H1 (cell line): ENCODE measurements at regions not wholly inside any gene's neighbourhood (a gene's known extent, or its start where the extent isn't known, plus 50 kb on each side); places are given as distances from the start of the nearest gene placed in this dataset.

ENCODE experiments used
- CTCF ChIA-PET: fragments of 300-600 bp; sonication (Branson Sonifier 250); formaldehyde crosslinking; loops from one replicate; lab custom pipeline; 2021; ENCODE audit not compliant: partially characterized antibody; lab: Charles Lee
- POLR2A ChIA-PET: fragments of 300-600 bp; sonication (Branson Sonifier 250); formaldehyde crosslinking; loops from one replicate; lab custom pipeline; 2021; ENCODE audit warnings: inconsistent platforms; ENCODE audit not compliant: partially characterized antibody; lab: Charles Lee
- DNase-seq, 2 experiments: peaks; one replicate each; pipeline versions ENCODE4 v3.0.0 to v3.0.0-alpha.2; 2010 to 2022; ENCODE audit warnings: low spot score in 2 of 2, low read depth in 1 of 2, mixed read lengths in 1 of 2
- FAIRE-seq: peaks from 2 replicates; lab custom pipeline; 2011; peaks lifted over from hg19 to GRCh38; lab: Jason Lieb, UNC
- H2AFZ ChIP-seq: 2 replicates; pipeline ENCODE4 v1.8.1; 2012; ENCODE audit warnings: low read length, inconsistent platforms
- H2AK5ac ChIP-seq: 2 replicates; pipeline ENCODE4 v1.6.1; 2013; ENCODE audit warnings: low read depth, low read length
- H2BK120ac ChIP-seq: replicated peaks from 2 replicates; pipeline ENCODE3; 2013; ENCODE audit warnings: low read depth, low read length, inconsistent platforms
- H2BK12ac ChIP-seq: 2 replicates; pipeline ENCODE4 v1.6.1; 2013; ENCODE audit warnings: low read depth, low read length
- H2BK15ac ChIP-seq: 2 replicates; pipeline ENCODE4 v1.6.1; 2013; ENCODE audit warnings: low read length
- H2BK20ac ChIP-seq: 2 replicates; pipeline ENCODE4 v1.6.1; 2013; ENCODE audit warnings: low read length
- H2BK5ac ChIP-seq: 2 replicates; pipeline ENCODE4 v1.6.1; 2013; ENCODE audit warnings: low read depth, low read length
- H3K14ac ChIP-seq: 2 replicates; pipeline ENCODE4 v1.6.1; 2013; ENCODE audit warnings: inconsistent platforms; ENCODE audit not compliant: insufficient read length
- H3K18ac ChIP-seq: 2 replicates; pipeline ENCODE4 v1.6.1; 2013; ENCODE audit warnings: low read length; ENCODE audit errors: extremely low read depth
- H3K23ac ChIP-seq: 2 replicates; pipeline ENCODE4 v1.6.1; 2013; ENCODE audit warnings: inconsistent platforms; ENCODE audit not compliant: insufficient read length
- H3K23me2 ChIP-seq: 2 replicates; pipeline ENCODE4 v1.6.1; 2013; ENCODE audit warnings: low read depth, low read length
- H3K27ac ChIP-seq: 2 replicates; pipeline ENCODE4 v1.6.1; 2011; ENCODE audit warnings: low read depth, low read length, inconsistent platforms
- H3K27me3 ChIP-seq, 4 experiments: replicated peaks in 1 of 4; 1 replicate in 1 of 4; 2 replicates in 3 of 4; pipeline versions ENCODE4 v1.6.1 to v1.8.1; 2011 to 2013; ENCODE audit warnings: low read length in 3 of 4, mild to moderate bottlenecking in 3 of 4, inconsistent platforms in 2 of 4, mixed read lengths in 2 of 4, moderate library complexity in 1 of 4; ENCODE audit not compliant: control insufficient read depth in 3 of 4, insufficient read depth in 3 of 4; ENCODE audit errors: extremely low read depth in 1 of 4
- H3K36me3 ChIP-seq, 4 experiments: 2 replicates each; pipeline versions ENCODE4 v1.6.1 to v1.8.1; 2011 to 2013; ENCODE audit warnings: mild to moderate bottlenecking in 4 of 4, low read length in 3 of 4, moderate library complexity in 2 of 4, control low read depth in 1 of 4, inconsistent platforms in 1 of 4; ENCODE audit not compliant: insufficient read depth in 4 of 4, control insufficient read depth in 2 of 4
- H3K4ac ChIP-seq: replicated peaks from 2 replicates; pipeline ENCODE3; 2013; ENCODE audit warnings: low read length, low read depth, mixed read lengths, inconsistent platforms; ENCODE audit not compliant: insufficient read length
- H3K4me1 ChIP-seq, 4 experiments: replicated peaks in 1 of 4; 1 replicate in 1 of 4; 2 replicates in 3 of 4; pipeline versions ENCODE4 v1.6.1 to v1.8.1; 2011 to 2013; ENCODE audit warnings: low read length in 3 of 4, inconsistent platforms in 2 of 4, mixed read lengths in 1 of 4; ENCODE audit not compliant: insufficient read depth in 4 of 4, control insufficient read depth in 3 of 4
- H3K4me2 ChIP-seq, 2 experiments: 2 replicates each; pipeline versions ENCODE4 v1.6.1 to v1.8.1; 2011 to 2013; ENCODE audit warnings: low read depth in 2 of 2, low read length in 2 of 2, control low read depth in 1 of 2, inconsistent platforms in 1 of 2, mild to moderate bottlenecking in 1 of 2; ENCODE audit not compliant: insufficient read depth in 1 of 2
- H3K4me3 ChIP-seq, 4 experiments: fragments of 200-600, 300-600 bp in 1 of 4; sonication (generic), shearing (Covaris generic), sonication (Bioruptor Twin) in 1 of 4; 2 replicates each; pipeline versions ENCODE4 v1.5.1 to v1.8.1; 2011 to 2016; ENCODE audit warnings: low read length in 4 of 4, low read depth in 3 of 4, control low read depth in 2 of 4, inconsistent platforms in 2 of 4, mild to moderate bottlenecking in 2 of 4, mixed read lengths in 1 of 4, moderate library complexity in 1 of 4; ENCODE audit not compliant: insufficient read depth in 2 of 4; ENCODE audit errors: extremely low read depth in 1 of 4
- H3K56ac ChIP-seq: replicated peaks from 2 replicates; pipeline ENCODE3; 2013; ENCODE audit warnings: low read depth, mild to moderate bottlenecking, mixed read lengths, low read length, inconsistent platforms; ENCODE audit not compliant: insufficient read length
- H3K79me1 ChIP-seq: 2 replicates; pipeline ENCODE4 v1.6.1; 2013; ENCODE audit warnings: low read depth, low read length, control low read depth
- H3K79me2 ChIP-seq, 2 experiments: 2 replicates each; pipeline versions ENCODE4 v1.6.1 to v1.8.1; 2012 to 2013; ENCODE audit warnings: low read length in 2 of 2, mild to moderate bottlenecking in 2 of 2, inconsistent platforms in 1 of 2; ENCODE audit not compliant: insufficient read depth in 2 of 2, control insufficient read depth in 1 of 2
- H3K9ac ChIP-seq, 4 experiments: replicated peaks in 1 of 4; 1 replicate in 1 of 4; 2 replicates in 3 of 4; pipeline versions ENCODE4 v1.6.1 to v1.8.1; 2011 to 2013; ENCODE audit warnings: low read depth in 3 of 4, low read length in 3 of 4, control low read depth in 2 of 4, mild to moderate bottlenecking in 2 of 4, moderate library complexity in 2 of 4, inconsistent platforms in 1 of 4; ENCODE audit errors: extremely low read depth in 1 of 4
- H3K9me3 ChIP-seq, 2 experiments: 2 replicates each; pipeline versions ENCODE4 v1.6.1 to v1.8.1; 2012 to 2013; ENCODE audit warnings: mild to moderate bottlenecking in 2 of 2, moderate library complexity in 2 of 2, control low read depth in 1 of 2, inconsistent platforms in 1 of 2, low read depth in 1 of 2, low read length in 1 of 2, mixed read lengths in 1 of 2; ENCODE audit not compliant: insufficient read depth in 2 of 2
- H4K20me1 ChIP-seq, 2 experiments: replicated peaks in 1 of 2; 2 replicates each; pipeline versions ENCODE3 to v1.8.1; 2011 to 2013; ENCODE audit warnings: inconsistent platforms in 2 of 2, low read length in 2 of 2, mild to moderate bottlenecking in 1 of 2; ENCODE audit not compliant: insufficient read depth in 2 of 2, control insufficient read depth in 1 of 2
- H4K5ac ChIP-seq: 2 replicates; pipeline ENCODE4 v1.6.1; 2013; ENCODE audit warnings: low read length, low read depth, mixed read lengths, inconsistent platforms; ENCODE audit not compliant: insufficient read length
- H4K8ac ChIP-seq: 2 replicates; pipeline ENCODE4 v1.8.0; 2013; ENCODE audit warnings: mild to moderate bottlenecking, moderate library complexity, low read length, inconsistent platforms; ENCODE audit not compliant: insufficient read depth; ENCODE audit errors: extremely low read depth
- H4K91ac ChIP-seq: replicated peaks from 2 replicates; pipeline ENCODE3; 2013; ENCODE audit warnings: low read length, mixed read lengths, inconsistent platforms; ENCODE audit not compliant: insufficient read length
- EZH2 ChIP-seq: fragments of 200-600 bp; sonication (generic); IDR thresholded peaks from 2 replicates; pipeline ENCODE4 v1.7.1; 2012; ENCODE audit warnings: low read depth, mild to moderate bottlenecking, moderate library complexity, low read length, inconsistent platforms; ENCODE audit not compliant: severe bottlenecking
- RAD21 ChIP-seq, 2 experiments: IDR thresholded peaks in 1 of 2; conservative IDR thresholded peaks in 1 of 2; 2 replicates each; pipeline ENCODE4 v1.6.1; 2011; ENCODE audit warnings: low read depth in 2 of 2, low read length in 2 of 2, improper control_type of control experiment in 1 of 2, inconsistent platforms in 1 of 2, mild to moderate bottlenecking in 1 of 2, moderate library complexity in 1 of 2
- RBBP5 ChIP-seq: IDR thresholded peaks from 2 replicates; pipeline ENCODE4 v1.7.1; 2012; ENCODE audit warnings: low read depth, mild to moderate bottlenecking, inconsistent platforms, low read length, moderate library complexity, borderline replicate concordance
- TCF12 ChIP-seq: IDR thresholded peaks from 2 replicates; pipeline ENCODE4 v1.6.1; 2011; ENCODE audit warnings: low read depth, mild to moderate bottlenecking, low read length

DNA sequence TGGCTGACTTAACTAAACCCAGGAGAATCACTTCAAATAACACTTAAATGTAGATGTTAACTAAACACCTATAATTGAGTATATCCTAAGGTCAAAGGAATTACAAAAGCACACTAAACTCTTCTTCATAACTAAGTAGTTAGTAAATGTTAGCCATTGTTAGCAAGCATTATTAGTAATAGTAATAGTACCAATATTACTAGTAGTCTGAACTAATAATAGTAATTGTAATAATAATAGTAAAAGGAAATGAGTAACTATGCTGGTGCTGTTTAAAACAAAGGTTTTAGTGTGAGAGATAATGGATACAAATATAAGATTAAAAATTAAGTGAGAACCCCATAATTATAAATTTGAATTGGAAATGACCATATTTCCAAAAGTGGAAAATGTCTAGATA lies 641.9 kb upstream of the RORB start:
- Histone ChIP-seq H3K14ac (no peak overlapping the region), H2BK12ac (no peak overlapping the region), H2BK20ac (no peak overlapping the region), H3K4me3 (no peak overlapping the region), H4K5ac (no peak overlapping the region), H3K18ac (no peak overlapping the region), H3K27ac (no peak overlapping the region), H3K9ac (no peak overlapping the region), H3K4me1 (no peaks in the 10 kb centered on the region), H3K4me2 (no peak overlapping the region), H3K4ac (no peak overlapping the region), H3K36me3 (no peaks in the 10 kb centered on the region), H2AK5ac (no peak overlapping the region), H4K91ac (no peak overlapping the region), H3K27me3 (no peaks in the 10 kb centered on the region), H2BK5ac (no peak overlapping the region), H4K20me1 (no peaks in the 10 kb centered on the region), H3K9me3 (no peaks in the 10 kb centered on the region; a peak in 1 of 4 replicates), H2BK120ac (no peak overlapping the region), H2BK15ac (no peak overlapping the region)
- POLR2A ChIA-PET = no interaction called here
- DNase-seq = no peak
- no peak for TF ChIP-seq RBBP5
- TF ChIP-seq RAD21 (IDR thresholded peaks at IDR 0.05 in 1 of 2, conservative IDR thresholded peaks at IDR 0.05 in 1 of 2; ENCODE audit: low read depth in 2 of 2, low read length in 2 of 2) = no peak
- no peak for TF ChIP-seq EZH2
- TF ChIP-seq TCF12 = no peak
- TF ChIP-seq, all 59 proteins: peak for 0
- Histone ChIP-seq H3K79me1 (no peaks in the 10 kb centered on the region), H3K79me2 (no peaks in the 10 kb centered on the region), H3K23ac (no peak overlapping the region), H4K8ac (no peak overlapping the region), H2AFZ (no peak overlapping the region), H3K56ac (no peak overlapping the region), H3K23me2 (no peaks in the 10 kb centered on the region)
- CTCF ChIA-PET = no interaction called here
- no peak for FAIRE-seq
